NCI-H128 (cell line): ENCODE measurements at regions not wholly inside any gene's neighbourhood (a gene's known extent, or its start where the extent isn't known, plus 50 kb on each side); places are given as distances from the start of the nearest gene placed in this dataset.
"Not testable (repeated sequence)": the region's sequence is repeated elsewhere in the genome, so short reads cannot be mapped to it uniquely, and the experiment has no call there.

Experiments used
- DNase-seq: peaks from one replicate; lab custom pipeline; 2025; ENCODE audit not compliant: unreplicated experiment; lab: John Stamatoyannopoulos, UW

GRCh38 chr2:75432761-75433361 lies 127.9 kb downstream of the EVA1A start:
- DNase-seq = no peak

- DNase-seq = no peak
Measured at GRCh38 chr2:75431763-75432162, 129.0 kb downstream of the EVA1A start.

GRCh38 chr2:75431276-75431675 lies 129.5 kb downstream of the EVA1A start:
- no peak for DNase-seq

- not testable (repeated sequence) for DNase-seq
Measured at GRCh38 chr2:75430449-75430848, 130.3 kb downstream of the EVA1A start.

GRCh38 chr2:75428646-75429443 lies 131.9 kb downstream of the EVA1A start:
- no peak for DNase-seq

GRCh38 chr2:75428060-75428459 lies 132.7 kb downstream of the EVA1A start:
- DNase-seq = no peak

GRCh38 chr2:75424936-75425619 lies 135.7 kb downstream of the EVA1A start:
- no peak for DNase-seq

GRCh38 chr2:75421986-75422385 lies 138.8 kb downstream of the EVA1A start:
- DNase-seq = no peak

GRCh38 chr2:75416420-75417342 lies 144.1 kb downstream of the EVA1A start:
- no peak for DNase-seq

- DNase-seq = no peak
Measured at GRCh38 chr2:75415731-75416130, 145.0 kb downstream of the EVA1A start.

- DNase-seq = no peak
Measured at GRCh38 chr2:75415111-75415626, 145.6 kb downstream of the EVA1A start.

- DNase-seq = no peak
Measured at GRCh38 chr2:75411574-75411973, 149.2 kb downstream of the EVA1A start.

- DNase-seq = no peak
Measured at GRCh38 chr2:75410702-75411101, 150.0 kb downstream of the EVA1A start.

- DNase-seq = no peak
Measured at GRCh38 chr2:75408771-75409170, 152.0 kb downstream of the EVA1A start.

- no peak for DNase-seq
Measured at GRCh38 chr2:75407038-75407530, 153.7 kb downstream of the EVA1A start.

GRCh38 chr2:75406131-75406581 lies 154.6 kb downstream of the EVA1A start:
- DNase-seq = no peak

- DNase-seq = no peak
Measured at GRCh38 chr2:75405000-75405399, 155.7 kb downstream of the EVA1A start.

GRCh38 chr2:75403991-75404428 lies 156.7 kb downstream of the EVA1A start:
- DNase-seq = no peak

- DNase-seq = no peak
Measured at GRCh38 chr2:75396314-75396713, 164.4 kb downstream of the EVA1A start.

- DNase-seq = not testable (repeated sequence)
Measured at GRCh38 chr2:75394764-75395163, 166.0 kb downstream of the EVA1A start.
